CD4-positive, alpha-beta T cell (primary cell): ENCODE measurements at regions not wholly inside any gene's neighbourhood (a gene's known extent, or its start where the extent isn't known, plus 50 kb on each side); places are given as distances from the start of the nearest gene placed in this dataset.

Source experiments
- ATAC-seq: fragments of 200-7000 bp; cut with Tn5 transposase; one replicate; pipeline ENCODE4 v1.10.0; 2022; ENCODE audit warnings: mild to moderate bottlenecking; ENCODE audit not compliant: poor library complexity
- CTCF ChIA-PET: fragments of 350-600 bp; sonication (Branson Sonifier 250); formaldehyde crosslinking; loops from one replicate; lab custom pipeline; 2021; ENCODE audit warnings: antibody characterized with exemption, inconsistent platforms; lab: Charles Lee
- POLR2A ChIA-PET: fragments of 350-600 bp; sonication (Branson Sonifier 250); formaldehyde crosslinking; loops from one replicate; lab custom pipeline; 2021; ENCODE audit warnings: antibody characterized with exemption, inconsistent platforms; lab: Charles Lee
- DNase-seq, 14 experiments: peaks; one replicate each; pipeline ENCODE4 v3.0.0-alpha.2; 2013 to 2020; ENCODE audit warnings: mixed read lengths in 2 of 14
- H3K27ac ChIP-seq, 2 donors: one replicate each; pipeline versions ENCODE4 v1.5.1 to v1.7.0; 2013; ENCODE audit warnings: low read length in 2 of 2, low read depth in 1 of 2, mild to moderate bottlenecking in 1 of 2
- H3K27me3 ChIP-seq, 2 experiments: 1 replicate in 1 of 2; 2 replicates in 1 of 2; pipeline versions ENCODE4 v1.6.1 to v1.7.0; 2013; ENCODE audit warnings: low read length in 2 of 2, control low read depth in 1 of 2, mild to moderate bottlenecking in 1 of 2, moderate library complexity in 1 of 2; ENCODE audit not compliant: insufficient read depth in 2 of 2, control insufficient read depth in 1 of 2
- H3K36me3 ChIP-seq: one replicate; pipeline ENCODE4 v1.6.1; 2013; ENCODE audit warnings: low read length, control low read depth; ENCODE audit not compliant: insufficient read depth
- H3K4me1 ChIP-seq: one replicate; pipeline ENCODE4 v1.6.1; 2013; ENCODE audit warnings: low read length, control low read depth; ENCODE audit not compliant: insufficient read depth
- H3K4me3 ChIP-seq: one replicate; pipeline ENCODE4 v1.5.1; 2013; ENCODE audit warnings: mild to moderate bottlenecking, low read length, moderate library complexity
- H3K9me3 ChIP-seq, 2 experiments: 1 replicate in 1 of 2; 2 replicates in 1 of 2; pipeline versions ENCODE4 v1.6.1 to v1.7.0; 2013; ENCODE audit warnings: low read length in 2 of 2, mild to moderate bottlenecking in 2 of 2, control low read depth in 1 of 2, moderate library complexity in 1 of 2; ENCODE audit not compliant: control insufficient read depth in 1 of 2, insufficient read depth in 1 of 2
- H3K27ac Mint-ChIP-seq: one replicate; pipeline ENCODE4 v1.8.0; 2020; ENCODE audit warnings: mixed read lengths
- H3K27me3 Mint-ChIP-seq: one replicate; pipeline ENCODE4 v1.8.0; 2021; ENCODE audit warnings: mixed read lengths
- H3K36me3 Mint-ChIP-seq: one replicate; pipeline ENCODE4 v1.8.0; 2021; ENCODE audit warnings: low read depth, mixed read lengths
- H3K4me1 Mint-ChIP-seq: one replicate; pipeline ENCODE4 v1.8.0; 2021; ENCODE audit warnings: low read depth, mixed read lengths
- H3K4me3 Mint-ChIP-seq: one replicate; pipeline ENCODE4 v1.8.0; 2020; ENCODE audit warnings: mild to moderate bottlenecking, mixed read lengths
- H3K9me3 Mint-ChIP-seq: one replicate; pipeline ENCODE4 v1.8.0; 2020; ENCODE audit warnings: mixed read lengths
- intact Hi-C, 2 experiments: fragments of 100-400 bp; cut with DNase I in 1 of 2; cut with micrococcal nuclease in 1 of 2; formaldehyde crosslinking; loops; one replicate each; pipeline versions ENCODE4 v1.15.1 to v1.9.0; 2023 to 2025; cut with DNase I, micrococcal nuclease
- TF ChIP-seq, protein P1 (sequence below): fragments of 200-600 bp; IDR thresholded peaks from one replicate; pipeline ENCODE4 v1.8.0; 2022; ENCODE audit warnings: antibody characterized with exemption, mild to moderate bottlenecking

DNA sequence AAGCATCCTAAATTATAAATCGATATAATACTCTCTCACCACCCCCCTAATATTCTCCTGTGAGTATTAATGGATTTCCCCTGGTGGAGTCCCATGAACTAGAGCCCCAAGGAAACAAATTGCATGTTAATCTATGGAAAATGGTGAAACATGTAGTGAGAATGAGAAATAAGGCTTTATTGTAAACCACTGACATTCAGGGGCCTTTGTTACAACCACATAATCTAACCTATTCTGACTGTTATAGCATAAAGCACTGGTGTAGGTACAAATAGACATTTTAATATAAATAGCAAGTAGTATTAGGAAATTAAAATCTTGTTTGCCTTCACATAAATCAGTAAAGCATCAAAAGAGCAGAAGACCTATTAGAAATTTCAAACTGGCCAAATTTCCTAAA, 65.3 kb upstream of the TLK1 start:
- ChIA-PET CTCF (no interaction called here), POLR2A (no interaction called here)
- Mint-ChIP-seq H3K4me3 (no peak overlapping the region), H3K27ac (no peak overlapping the region), H3K9me3 (no peaks in the 10 kb centered on the region), H3K27me3 (no peaks in the 10 kb centered on the region), H3K4me1 (no peaks in the 10 kb centered on the region), H3K36me3 (no peaks in the 10 kb centered on the region)
- no peak overlapping the region for H3K27ac ChIP-seq
- no peak overlapping the region for H3K4me3 ChIP-seq
- no peak for ATAC-seq
- H3K4me1 ChIP-seq: no peaks in the 10 kb centered on the region
- no peaks in the 10 kb centered on the region for H3K9me3 ChIP-seq
- TF ChIP-seq, protein P1, sequence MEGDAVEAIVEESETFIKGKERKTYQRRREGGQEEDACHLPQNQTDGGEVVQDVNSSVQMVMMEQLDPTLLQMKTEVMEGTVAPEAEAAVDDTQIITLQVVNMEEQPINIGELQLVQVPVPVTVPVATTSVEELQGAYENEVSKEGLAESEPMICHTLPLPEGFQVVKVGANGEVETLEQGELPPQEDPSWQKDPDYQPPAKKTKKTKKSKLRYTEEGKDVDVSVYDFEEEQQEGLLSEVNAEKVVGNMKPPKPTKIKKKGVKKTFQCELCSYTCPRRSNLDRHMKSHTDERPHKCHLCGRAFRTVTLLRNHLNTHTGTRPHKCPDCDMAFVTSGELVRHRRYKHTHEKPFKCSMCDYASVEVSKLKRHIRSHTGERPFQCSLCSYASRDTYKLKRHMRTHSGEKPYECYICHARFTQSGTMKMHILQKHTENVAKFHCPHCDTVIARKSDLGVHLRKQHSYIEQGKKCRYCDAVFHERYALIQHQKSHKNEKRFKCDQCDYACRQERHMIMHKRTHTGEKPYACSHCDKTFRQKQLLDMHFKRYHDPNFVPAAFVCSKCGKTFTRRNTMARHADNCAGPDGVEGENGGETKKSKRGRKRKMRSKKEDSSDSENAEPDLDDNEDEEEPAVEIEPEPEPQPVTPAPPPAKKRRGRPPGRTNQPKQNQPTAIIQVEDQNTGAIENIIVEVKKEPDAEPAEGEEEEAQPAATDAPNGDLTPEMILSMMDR: no peak
- intact Hi-C loops: no loop called here
- no peak for DNase-seq
- no peaks in the 10 kb centered on the region for H3K27me3 ChIP-seq
- no peaks in the 10 kb centered on the region for H3K36me3 ChIP-seq

DNA sequence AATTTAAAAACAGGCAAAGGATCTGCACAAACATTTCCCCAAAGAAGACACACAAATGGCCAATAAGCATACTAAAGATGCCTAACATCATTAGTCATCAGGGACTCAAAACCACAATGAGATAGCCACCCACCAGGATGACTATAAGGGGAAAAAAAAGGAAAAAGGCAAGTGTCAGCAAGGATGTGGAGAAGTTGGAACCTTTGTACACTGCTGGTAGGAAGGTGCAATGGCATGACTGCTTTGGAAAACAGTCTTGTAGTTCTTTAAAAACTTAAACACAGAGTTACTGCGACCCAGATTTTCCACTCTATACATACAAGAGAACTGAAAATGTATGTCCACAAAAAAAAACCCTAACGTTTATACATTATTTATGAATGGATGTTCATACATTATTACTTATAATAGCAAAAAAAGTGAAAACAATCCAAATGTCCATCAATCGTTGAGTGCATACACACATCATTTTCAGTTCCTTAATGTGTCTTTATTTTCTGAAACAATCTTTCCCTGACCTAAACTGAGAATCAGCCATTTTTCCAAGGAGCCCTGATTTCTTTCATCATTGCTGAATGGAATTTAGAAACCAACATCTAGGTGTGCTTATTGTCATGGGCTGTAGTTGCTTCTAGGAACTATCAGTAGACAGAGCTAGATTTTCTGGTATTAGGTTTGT, 64.7 kb upstream of the TLK1 start:
- H3K36me3 Mint-ChIP-seq: no peaks in the 10 kb centered on the region
- H3K4me1 Mint-ChIP-seq: no peaks in the 10 kb centered on the region
- Histone ChIP-seq H3K4me1 (no peaks in the 10 kb centered on the region), H3K27ac (no peak overlapping the region), H3K4me3 (no peak overlapping the region), H3K27me3 (no peaks in the 10 kb centered on the region), H3K36me3 (no peaks in the 10 kb centered on the region), H3K9me3 (no peaks in the 10 kb centered on the region)
- no peaks in the 10 kb centered on the region for H3K27me3 Mint-ChIP-seq
- H3K27ac Mint-ChIP-seq: no peak overlapping the region
- ATAC-seq (no peak), DNase-seq (no peak)
- H3K4me3 Mint-ChIP-seq: no peak overlapping the region
- no peaks in the 10 kb centered on the region for H3K9me3 Mint-ChIP-seq
- intact Hi-C loops: no loop called here
- CTCF ChIA-PET: no interaction called here
- TF ChIP-seq, protein P1: no peak
- POLR2A ChIA-PET: no interaction called here

DNA sequence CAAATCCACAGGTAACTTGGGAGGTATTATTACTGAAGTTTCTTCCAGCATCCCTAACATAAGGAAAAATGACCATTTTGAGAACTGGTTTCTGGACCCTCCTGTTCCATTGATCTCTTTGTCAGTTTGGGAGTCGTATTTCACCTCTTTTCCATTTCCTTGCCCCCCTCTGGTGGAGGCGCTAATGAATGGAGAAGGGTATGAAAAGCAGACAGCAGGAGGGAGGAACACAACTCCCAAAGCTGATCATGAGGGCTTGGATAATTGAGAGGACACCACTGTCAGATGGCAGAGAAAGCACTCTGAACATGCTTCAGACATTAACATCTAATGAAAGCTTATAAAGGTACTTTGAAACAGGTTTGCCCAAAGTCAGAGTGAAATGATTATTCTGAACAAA, 56.6 kb upstream of the TLK1 start:
- Histone ChIP-seq H3K4me3 (no peak overlapping the region), H3K36me3 (no peaks in the 10 kb centered on the region), H3K27me3 (no peaks in the 10 kb centered on the region), H3K9me3 (no peaks in the 10 kb centered on the region), H3K27ac (no peak overlapping the region), H3K4me1 (no peaks in the 10 kb centered on the region)
- ATAC-seq (no peak), DNase-seq (no peak)
- H3K27me3 Mint-ChIP-seq: no peaks in the 10 kb centered on the region
- peaks cover 2% of the 10 kb centered on the region for H3K4me1 Mint-ChIP-seq
- intact Hi-C loops: loop anchor here in 1 of 2 experiments (5.0 kb wide), 1 partner anchor 60 kb away; no protein-coding TSS in a partner anchor
- no peak overlapping the region for H3K27ac Mint-ChIP-seq
- CTCF ChIA-PET: no interaction called here
- H3K36me3 Mint-ChIP-seq: no peaks in the 10 kb centered on the region
- no peak overlapping the region for H3K4me3 Mint-ChIP-seq
- TF ChIP-seq, protein P1: no peak
- POLR2A ChIA-PET: no interaction called here
- no peaks in the 10 kb centered on the region for H3K9me3 Mint-ChIP-seq
